COLO829 (cell line): ENCODE measurements at regions not wholly inside any gene's neighbourhood (a gene's known extent, or its start where the extent isn't known, plus 50 kb on each side); places are given as distances from the start of the nearest gene placed in this dataset.
"Not testable (repeated sequence)": the region's sequence is repeated elsewhere in the genome, so short reads cannot be mapped to it uniquely, and the experiment has no call there.

ENCODE experiments used
- DNase-seq: peaks from one replicate; pipeline ENCODE4 v3.0.0; 2012; ENCODE audit warnings: low spot score

DNA sequence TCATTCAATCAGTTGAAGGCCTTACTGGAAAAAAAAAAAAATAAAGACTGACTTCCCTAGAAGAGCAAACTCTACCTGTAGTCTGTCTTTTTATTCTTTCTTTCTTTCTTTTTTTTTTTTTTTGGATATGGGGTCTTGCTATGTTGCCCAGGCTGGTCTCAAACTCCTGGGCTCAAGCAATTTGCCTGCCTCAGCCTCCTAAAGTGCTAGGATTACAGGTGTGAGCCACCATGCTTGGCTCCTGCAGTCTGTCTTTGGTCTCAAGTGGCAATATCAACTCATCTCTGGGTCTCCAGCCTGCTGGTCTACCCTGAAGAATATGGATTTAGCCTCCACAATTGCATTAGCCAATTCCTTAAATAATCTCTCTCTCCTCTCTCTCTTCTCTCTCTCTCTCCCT lies 167.7 kb upstream of the P2RY1 start:
- no peak for DNase-seq

DNA sequence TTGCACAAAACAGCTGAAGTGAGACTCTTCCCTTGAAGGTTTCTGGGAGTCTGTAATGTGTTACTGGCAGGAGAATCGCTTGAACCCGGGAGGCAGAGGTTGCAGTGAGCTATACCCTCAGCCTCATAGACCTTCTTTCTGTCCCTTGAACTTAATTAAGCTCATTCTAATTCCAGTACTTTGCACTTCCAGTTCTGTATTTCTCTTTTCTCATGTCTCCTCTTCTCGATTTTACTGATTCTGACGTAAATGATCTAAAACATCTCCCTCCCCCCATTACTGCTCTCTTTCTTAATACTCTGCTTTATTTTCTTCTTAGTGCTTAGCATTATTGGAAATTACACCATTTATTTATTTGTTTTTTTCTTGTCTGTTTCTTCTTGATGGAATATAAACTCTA lies 165.4 kb upstream of the P2RY1 start:
- DNase-seq = no peak

DNA sequence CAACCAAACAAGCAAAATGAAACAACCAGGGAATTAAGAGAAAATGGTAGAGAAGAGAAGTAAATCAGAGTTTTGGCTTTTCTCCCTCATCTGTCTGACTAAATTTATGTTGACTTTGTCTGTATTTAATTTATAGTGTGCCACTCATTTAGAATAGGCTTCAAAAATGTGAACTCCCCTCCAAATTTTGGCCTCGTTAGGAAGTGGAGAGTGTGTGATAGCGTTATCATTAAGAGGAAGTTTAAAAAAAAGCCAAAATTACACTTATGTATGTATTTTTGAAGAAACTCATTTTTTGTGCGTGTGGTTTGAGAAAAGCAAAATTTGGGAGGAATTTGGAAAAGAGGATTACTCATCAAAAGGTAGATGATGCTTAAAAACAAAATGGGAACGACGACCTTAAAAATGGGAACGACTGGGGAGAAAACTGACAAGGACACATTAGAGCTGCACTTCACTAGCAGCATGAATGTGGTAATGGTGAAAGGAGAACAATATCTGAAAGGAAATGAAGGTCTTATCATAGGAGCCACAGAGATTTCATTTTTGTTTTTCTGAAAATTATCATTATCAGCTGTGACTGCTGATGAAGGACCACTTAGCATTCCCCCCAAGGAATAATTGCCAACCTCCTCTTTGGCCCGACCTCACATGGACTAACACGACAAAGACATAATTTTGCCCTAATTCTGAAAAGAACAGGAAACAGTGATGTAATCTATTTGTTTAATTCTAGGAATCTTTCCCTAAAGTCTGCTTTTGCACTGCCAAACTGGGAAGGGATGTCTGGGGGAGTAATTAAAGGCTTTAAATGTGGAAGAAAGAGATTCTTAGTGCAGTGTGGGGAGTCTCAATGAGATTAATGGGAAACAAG lies 163.2 kb upstream of the P2RY1 start:
- no peak for DNase-seq

DNA sequence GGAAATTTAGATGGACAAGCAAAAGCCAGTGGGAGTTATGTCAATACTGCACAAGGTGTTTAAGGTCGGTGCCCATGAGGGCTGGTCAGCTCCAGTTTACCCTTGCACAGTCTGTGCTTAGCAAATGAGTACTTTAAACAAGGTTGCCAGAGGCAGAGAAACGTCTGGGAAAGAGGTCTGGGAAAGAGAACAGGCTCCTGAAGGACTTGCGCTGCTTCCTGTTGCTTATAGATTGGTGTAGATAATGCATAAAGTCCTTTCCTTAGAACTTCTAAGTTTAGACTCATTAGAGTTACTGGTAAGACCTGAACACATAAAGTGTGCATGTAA lies 162.6 kb upstream of the P2RY1 start:
- DNase-seq = no peak

DNA sequence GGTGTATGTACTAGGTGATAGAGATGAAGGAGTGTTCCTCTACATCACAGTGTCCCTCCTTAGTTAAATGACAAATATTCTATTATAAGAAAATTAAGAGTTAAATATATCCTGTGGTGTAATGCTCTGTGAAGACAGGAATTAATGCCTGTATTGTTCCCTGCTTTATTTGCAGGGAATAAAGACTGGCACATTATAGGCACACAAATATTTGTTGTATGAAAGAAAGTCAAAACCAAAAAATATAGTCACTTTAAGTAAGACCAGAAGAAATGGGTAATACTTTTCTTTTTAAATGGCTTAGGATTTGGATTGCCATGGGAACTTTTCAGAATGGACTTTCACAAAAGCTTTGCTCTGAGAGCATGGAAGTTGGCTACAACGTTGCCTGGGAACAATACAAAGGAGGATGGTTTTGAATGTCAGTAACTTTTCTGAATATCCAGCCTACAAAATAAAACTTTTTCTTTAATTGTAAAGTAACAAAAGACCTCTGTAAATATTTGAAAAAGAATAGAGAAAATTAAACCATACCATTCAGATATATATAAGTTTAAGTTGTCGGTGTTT lies 158.0 kb upstream of the P2RY1 start:
- DNase-seq = no peak

DNA sequence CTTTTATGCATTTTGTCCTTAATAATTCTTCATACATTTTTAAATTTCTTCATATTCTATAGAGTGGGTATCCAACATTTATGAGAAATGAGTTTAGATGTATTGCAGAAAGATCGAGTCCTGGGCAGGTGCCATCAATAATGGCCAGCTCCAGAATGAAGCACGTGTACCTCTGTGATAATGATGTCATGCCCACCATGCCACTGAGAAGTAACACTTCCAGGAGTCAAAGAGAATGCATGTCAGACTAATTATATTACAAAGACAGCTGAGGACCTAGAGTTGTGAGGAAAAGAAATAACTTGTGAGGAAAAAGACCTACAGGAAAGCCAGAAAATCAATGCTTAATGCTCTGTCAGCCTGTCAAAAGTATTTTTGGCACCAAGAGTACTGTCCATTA lies 157.4 kb upstream of the P2RY1 start:
- no peak for DNase-seq

DNA sequence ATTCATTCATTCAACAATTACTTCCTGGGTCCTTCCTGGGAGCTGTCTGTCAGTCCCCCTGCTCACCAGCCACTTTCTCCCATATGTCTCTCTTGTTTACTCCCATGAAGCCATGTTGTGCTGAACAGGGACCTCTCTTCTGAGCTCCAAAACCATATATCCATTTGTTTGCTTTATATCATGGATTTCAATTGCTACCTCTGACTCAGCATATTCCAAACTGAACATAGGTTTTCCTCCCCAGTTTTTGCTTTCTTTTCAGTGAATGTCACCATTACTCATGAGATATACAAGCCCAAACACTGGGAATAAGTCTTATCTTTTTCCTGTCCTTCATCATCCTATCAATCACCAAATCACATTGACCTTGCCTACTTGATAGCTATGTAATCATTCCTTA lies 152.5 kb upstream of the P2RY1 start:
- DNase-seq = no peak

DNA sequence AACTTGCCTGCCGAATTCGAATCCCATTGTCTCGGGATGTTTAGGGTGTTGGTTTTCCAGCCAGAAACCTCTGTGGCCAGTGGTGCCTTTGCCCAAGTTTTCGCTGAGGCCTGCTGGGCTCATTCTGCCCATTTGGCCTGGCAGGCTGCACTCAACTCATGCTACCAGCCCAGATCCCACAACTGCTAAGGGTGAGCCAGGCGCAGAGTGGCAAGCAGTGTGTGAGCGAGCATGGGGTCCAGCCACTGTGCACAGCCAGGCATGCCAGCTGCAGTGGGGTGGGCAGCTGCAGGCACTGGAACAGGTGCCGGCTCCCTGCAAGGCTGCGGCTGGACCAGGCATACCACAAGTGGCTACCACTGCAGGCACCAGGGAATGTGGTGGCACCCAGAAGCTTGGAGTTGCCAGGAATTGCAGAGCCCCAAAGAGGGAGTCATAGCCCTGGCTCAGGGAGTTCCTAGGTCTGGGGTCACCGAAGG lies 151.4 kb upstream of the P2RY1 start:
- DNase-seq = no peak

DNA sequence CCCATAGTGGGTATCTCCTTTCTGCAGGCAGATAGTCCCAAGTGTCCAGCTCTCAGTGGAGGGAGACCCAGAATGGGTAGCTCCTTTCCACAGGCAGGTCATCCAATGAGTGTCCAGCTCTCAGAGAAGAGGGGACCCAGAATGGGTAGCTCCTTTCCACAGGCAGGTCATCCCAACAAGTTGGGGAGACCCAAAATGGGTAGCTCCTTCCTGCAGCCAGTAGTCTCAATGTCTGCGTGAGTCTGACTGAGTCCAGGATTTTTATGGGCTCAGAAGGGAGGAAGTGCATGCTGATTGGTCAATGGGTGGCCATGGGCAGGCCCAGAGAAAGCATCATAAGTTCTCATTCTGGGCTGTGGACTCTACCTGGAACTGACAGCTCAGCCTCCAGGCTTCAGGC lies 150.7 kb upstream of the P2RY1 start:
- DNase-seq = no peak

DNA sequence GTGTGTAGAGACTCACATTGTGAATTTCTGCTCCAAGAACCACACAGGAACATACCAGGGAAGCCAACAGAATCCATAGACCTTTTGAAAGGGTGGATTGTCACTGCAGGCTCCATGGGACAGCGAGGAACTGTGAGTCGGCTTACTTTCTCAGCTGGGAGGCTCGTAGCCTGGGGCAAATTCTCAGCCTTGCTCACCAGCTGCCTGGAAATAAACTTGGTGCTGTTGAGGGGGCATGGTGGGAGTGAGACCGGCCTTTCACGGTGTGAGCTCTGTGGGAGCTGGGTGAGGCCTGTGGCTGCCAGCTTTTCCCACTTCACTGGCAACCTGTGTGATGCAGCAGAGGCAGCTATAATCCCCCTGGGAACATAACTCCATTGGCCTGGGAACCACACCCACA lies 146.6 kb upstream of the P2RY1 start:
- DNase-seq = peak; percentile 58

DNA sequence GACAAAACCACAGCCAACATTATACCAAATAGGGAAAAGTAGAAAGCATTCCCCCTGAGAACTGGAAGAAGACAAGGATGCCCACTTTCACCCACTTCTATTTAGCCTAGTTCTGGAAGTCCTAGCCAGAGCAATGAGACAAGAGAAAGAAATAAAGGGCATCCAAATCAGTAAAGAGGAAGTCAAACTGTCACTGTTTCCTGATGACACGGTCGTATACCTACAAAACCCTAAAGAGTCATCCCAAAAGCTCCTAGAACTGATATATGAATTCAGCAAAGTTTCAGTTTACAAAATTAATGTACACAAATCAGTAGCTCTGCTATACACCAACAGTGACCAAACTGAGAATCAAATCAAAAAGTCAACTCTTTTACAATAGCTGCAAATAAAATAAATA lies 142.6 kb upstream of the P2RY1 start:
- not testable (repeated sequence) for DNase-seq

DNA sequence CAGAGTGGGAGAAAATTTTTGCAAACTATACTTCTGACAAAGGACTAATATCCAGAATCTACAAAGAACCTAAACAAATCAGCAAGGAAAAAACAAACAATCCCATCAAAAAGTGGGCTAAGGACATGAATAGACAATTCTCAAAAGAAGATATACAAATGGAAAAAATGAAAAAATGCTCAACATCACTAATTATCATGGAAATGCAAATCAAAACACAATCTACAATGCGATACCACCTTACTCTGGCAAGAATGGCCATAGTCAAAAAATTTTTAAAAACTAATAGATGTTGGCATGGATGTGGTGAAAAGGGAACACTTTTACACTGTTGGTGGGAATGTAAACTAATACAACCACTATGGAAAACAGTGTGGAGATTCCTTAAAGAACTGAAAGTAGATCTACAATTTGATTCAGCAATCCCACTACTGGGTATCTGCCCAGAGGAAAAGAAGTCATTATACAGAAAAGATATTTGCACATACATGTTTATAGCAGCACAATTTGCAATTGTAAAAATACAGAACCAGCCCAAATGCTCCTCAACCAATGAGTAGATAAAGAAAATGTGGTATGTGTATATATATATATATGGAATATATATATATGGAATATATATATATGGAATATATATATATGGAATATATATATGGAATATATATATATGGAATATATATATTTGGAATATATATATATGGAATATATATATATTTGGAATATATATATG lies 141.2 kb upstream of the P2RY1 start:
- DNase-seq = not testable (repeated sequence)

DNA sequence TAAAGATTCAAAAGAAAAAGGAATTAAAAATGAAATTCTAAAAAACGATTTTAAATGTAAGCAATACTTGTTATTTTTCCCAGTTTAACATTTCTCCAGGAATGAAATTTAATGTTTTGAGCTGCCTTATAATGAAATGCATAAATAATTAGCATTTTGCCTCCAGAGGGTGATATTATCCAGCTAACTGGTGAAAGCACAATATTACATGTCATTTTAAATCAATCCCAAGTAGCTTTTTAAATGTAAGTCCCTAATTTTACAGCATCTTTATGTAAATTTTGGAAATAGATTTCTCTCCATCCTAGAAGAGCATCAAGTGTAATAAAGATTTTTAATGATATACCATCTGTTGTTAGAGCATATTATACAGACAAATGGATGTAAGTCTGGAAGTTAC lies 139.1 kb upstream of the P2RY1 start:
- DNase-seq = no peak

DNA sequence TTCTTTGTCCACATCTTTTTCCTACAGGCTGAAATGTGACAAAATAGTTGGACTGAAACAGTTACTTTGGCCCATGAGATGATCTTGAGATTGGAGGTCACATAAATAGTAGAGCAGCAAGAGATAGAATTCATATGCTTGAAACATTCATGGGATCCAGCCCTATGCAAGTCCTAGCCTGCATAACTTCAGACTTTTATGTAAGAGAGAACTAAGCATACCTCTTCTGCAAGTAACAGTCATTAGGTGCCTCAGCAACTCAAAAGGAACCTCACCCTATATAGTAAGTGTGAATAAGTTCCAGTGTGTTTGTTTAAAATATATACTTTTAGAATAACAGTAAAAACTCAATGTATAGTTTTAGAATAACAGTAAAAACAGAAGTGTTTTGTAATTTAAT lies 138.0 kb upstream of the P2RY1 start:
- no peak for DNase-seq

DNA sequence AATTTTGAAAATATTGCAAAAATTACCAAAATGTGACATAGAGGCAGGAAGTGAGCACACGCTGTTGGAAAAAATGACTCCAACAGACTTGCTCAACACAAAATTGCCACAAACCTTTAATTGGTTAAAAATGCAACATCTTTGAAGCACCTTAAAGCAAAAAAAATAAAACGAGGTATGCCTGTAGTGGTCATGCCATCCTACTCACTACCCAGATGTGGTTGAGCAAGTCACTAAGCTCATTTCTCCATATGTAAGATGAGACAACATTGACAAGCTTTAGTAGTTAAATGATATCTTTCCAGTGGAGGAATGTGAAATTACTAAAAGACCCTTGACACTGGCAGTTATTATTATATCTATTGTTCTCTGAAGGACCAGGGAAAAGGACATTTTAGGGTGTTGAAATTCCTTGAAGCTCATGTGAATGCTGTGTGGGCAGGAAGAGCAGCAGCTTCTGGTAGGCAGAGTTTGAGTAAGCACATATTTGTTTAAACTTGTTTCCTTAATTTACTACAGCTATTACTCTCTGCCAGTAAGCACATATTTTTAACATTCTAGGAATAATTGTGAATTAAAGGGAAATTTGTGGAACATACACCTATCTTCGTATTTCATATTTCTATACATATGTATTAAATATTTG lies 131.6 kb upstream of the P2RY1 start:
- no peak for DNase-seq

DNA sequence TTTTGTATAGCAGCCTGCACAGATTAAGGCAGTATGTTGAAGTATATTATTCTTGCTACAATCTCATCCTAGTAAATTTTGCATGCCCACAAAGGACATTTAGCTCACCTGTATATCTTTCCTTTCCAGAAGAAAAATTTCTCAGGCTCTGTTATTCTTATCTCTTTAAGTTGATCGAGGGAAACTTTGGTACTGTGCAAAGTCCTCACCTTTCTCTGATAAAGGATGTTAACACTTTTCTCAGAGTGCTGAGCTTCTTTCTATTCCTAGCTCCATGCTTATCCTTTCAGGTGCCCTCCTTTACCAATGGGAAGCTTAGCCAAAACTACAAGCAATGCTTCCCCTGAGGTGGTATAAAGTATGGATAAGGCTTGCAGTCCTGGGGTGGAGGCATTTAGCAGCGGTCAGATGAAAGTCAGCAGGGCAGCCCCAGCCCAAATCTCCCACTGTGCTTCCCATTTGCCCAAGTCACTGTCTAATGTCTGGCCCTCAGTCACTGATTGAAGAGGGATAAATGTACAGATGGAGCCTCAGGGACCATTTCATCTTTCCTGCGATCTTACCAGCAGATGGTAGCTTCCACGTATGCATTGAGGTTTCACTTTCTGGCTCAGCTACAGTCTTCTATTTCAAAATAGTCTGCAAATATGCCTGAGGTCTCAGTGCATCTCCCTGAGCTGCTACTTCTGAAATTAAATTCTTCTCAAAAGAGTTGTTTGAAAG lies 127.8 kb upstream of the P2RY1 start:
- no peak for DNase-seq

DNA sequence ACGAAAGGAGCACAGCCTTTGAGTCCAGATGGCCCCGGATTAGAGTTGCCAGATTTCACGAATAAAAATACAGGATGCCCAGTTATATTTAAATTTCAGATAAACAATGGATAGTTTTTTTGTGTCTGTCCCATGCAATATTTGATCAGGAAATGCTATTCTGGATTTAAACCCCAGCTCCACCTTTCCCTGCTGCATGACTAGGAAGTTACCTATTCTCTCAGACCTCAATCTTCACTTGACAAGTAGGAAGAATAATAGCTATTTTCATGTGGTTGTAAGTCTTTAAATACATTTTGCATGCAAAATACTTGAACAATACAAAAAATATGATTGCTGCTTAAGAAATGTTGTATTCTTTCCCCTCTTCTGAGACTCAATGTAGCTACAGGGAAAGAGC lies 125.3 kb upstream of the P2RY1 start:
- DNase-seq = no peak

DNA sequence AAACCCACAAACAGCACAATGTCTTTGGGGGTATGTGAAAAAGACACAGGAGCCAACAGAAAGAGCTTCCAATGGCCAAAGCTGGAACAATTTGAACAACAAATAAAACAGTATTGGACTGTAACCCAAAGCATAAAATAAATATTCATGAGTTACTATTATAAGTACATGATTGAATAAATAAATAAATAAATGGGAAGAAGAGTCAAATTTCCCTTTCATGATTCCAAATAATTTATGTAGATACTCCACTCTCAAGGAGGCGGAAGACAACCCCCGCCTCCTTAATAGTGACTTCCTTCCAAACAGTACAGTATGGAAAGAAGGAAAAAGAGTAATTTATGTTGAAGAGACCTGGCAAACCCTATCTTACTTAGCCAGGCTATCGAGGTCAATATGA lies 124.4 kb upstream of the P2RY1 start:
- DNase-seq = no peak

DNA sequence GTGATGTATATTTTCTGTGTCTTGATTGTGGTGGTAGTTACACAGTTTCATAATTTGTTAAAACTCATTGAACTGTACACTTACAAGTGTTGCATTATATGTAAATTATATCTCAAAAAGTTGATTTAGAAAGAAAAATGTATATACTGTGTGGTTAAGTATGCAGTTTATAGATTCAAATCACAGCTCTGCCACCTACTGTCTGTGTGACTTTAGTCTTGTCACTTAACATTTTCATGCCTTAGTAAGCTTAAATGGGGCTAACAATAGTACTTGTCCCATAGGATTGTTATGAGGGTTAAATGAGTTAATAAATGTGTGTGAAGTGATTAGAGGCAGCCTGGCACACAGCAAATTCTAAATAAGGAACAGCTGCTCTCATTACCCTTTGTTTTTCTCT lies 120.9 kb upstream of the P2RY1 start:
- no peak for DNase-seq

DNA sequence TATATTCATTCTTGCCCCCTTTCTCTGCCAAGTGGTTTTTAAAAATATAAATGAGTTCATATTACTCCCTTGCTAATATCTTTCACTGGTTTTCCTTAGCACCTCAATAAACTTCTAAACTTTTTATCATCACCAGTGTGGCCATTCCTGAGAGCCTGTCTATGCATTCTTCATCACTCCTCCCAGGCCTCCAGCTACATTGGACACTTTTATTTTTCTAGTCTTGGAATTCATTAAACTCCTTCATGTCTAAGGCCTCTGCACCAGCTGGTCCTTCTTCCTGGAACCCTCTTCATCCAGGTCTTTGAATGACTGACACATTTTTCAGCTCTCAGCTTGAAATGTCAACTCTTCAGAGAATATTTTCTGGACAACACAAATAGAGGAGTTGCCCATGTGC lies 120.4 kb upstream of the P2RY1 start:
- DNase-seq = no peak

DNA sequence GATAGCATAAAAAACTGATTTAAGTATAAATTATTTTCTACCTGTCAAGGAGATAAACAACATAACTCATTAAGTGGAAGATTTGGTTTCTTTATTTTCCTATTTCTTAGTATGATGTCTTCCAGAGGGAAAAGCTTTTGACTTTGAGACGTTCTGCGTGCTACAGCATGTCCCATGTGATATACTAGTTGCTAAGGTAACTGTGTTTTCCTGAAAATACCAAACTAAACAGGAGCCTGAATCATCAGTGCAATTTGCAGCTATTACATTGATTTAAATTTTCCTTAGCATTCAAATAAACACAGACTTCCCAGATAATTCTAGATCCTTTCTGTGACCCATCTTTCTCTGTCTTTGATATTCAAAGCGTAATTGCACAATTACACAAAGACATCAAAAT lies 117.7 kb upstream of the P2RY1 start:
- DNase-seq = no peak

DNA sequence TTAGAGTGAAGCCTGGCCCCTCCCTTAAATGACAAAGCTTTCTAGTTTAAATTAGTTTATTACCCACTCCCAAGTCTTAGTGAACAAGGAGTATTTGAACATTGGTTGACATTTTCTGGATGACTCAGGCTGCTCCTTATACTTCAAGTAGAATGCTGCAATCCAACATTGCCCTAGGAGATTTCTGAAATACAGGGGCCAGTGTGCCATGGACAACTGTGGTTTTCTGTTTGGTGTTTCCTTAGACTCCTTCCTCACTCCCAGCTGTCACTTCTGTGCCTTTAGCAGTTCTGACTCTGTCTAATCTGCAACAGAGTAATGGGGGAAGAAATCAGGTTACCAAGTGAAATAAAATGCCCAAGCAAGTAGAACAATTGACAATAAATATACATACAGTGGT lies 116.1 kb upstream of the P2RY1 start:
- DNase-seq = peak; percentile 92
